ENCODE measurements at regions not wholly inside any gene's neighbourhood (a gene's known extent, or its start where the extent isn't known, plus 50 kb on each side); places are given as distances from the start of the nearest gene placed in this dataset.
"Not testable (repeated sequence)": the region's sequence is repeated elsewhere in the genome, so short reads cannot be mapped to it uniquely, and the experiment has no call there.

- DNase-seq (ENCODE audit: low read depth): no peak
Observed at GRCh38 chr12:116687888-116688287, 50.0 kb downstream of the SPRING1 start.

- no peak for DNase-seq (ENCODE audit: low read depth)
Observed at GRCh38 chr12:116684891-116685290, 53.0 kb downstream of the SPRING1 start.

GRCh38 chr12:116677202-116677661 is 60.6 kb downstream of the SPRING1 start:
- DNase-seq (ENCODE audit: low read depth): no peak

GRCh38 chr12:116675339-116676107 is 62.3 kb downstream of the SPRING1 start:
- no peak for DNase-seq (ENCODE audit: low read depth)

GRCh38 chr12:116674643-116675183 is 63.2 kb downstream of the SPRING1 start:
- no peak for DNase-seq (ENCODE audit: low read depth)

GRCh38 chr12:116673681-116674111 is 64.2 kb downstream of the SPRING1 start:
- DNase-seq (ENCODE audit: low read depth): no peak

- DNase-seq (ENCODE audit: low read depth): no peak
Observed at GRCh38 chr12:116672842-116673516, 64.9 kb downstream of the SPRING1 start.

GRCh38 chr12:116672010-116672409 is 65.9 kb downstream of the SPRING1 start:
- DNase-seq (ENCODE audit: low read depth): no peak

- no peak for DNase-seq (ENCODE audit: low read depth)
Observed at GRCh38 chr12:116670859-116671258, 67.0 kb downstream of the SPRING1 start.

- no peak for DNase-seq (ENCODE audit: low read depth)
Observed at GRCh38 chr12:116667752-116668151, 70.1 kb downstream of the SPRING1 start.

GRCh38 chr12:116666829-116667228 is 71.0 kb downstream of the SPRING1 start:
- DNase-seq (ENCODE audit: low read depth): not testable (repeated sequence)

- no peak for DNase-seq (ENCODE audit: low read depth)
Observed at GRCh38 chr12:116666305-116666673, 71.6 kb downstream of the SPRING1 start.

- no peak for DNase-seq (ENCODE audit: low read depth)
Observed at GRCh38 chr12:116665666-116666304, 72.1 kb downstream of the SPRING1 start.

- no peak for DNase-seq (ENCODE audit: low read depth)
Observed at GRCh38 chr12:116664085-116664484, 73.8 kb downstream of the SPRING1 start.

- DNase-seq (ENCODE audit: low read depth): peak; percentile 55
Observed at GRCh38 chr12:116662612-116663144, 75.2 kb downstream of the SPRING1 start.

GRCh38 chr12:116661341-116661740 is 76.5 kb downstream of the SPRING1 start:
- DNase-seq (ENCODE audit: low read depth): no peak

- not testable (repeated sequence) for DNase-seq (ENCODE audit: low read depth)
Observed at GRCh38 chr12:116660740-116661139, 77.1 kb downstream of the SPRING1 start.

GRCh38 chr12:116659771-116660481 is 77.9 kb downstream of the SPRING1 start:
- DNase-seq (ENCODE audit: low read depth): peak; percentile 62

- DNase-seq (ENCODE audit: low read depth): no peak
Observed at GRCh38 chr12:116657921-116658495, 79.9 kb downstream of the SPRING1 start.

- no peak for DNase-seq (ENCODE audit: low read depth)
Observed at GRCh38 chr12:116656306-116656705, 81.6 kb downstream of the SPRING1 start.

- DNase-seq (ENCODE audit: low read depth): no peak
Observed at GRCh38 chr12:116654226-116654743, 83.6 kb downstream of the SPRING1 start.

All from RPMI7951 (cell line).